DND-41 (cell line): ENCODE measurements at regions not wholly inside any gene's neighbourhood (a gene's known extent, or its start where the extent isn't known, plus 50 kb on each side); places are given as distances from the start of the nearest gene placed in this dataset.

ENCODE experiments used
- ATAC-seq: fragments of 200-7000 bp; cut with Tn5 transposase; 3 replicates; pipeline ENCODE4 v1.9.1; 2021; ENCODE audit warnings: low read depth; ENCODE audit not compliant: insufficient read depth
- DNase-seq: peaks from one replicate; pipeline ENCODE4 v3.0.0-alpha.2; 2020
- H2AFZ ChIP-seq: 2 replicates; pipeline ENCODE4 v1.6.0; 2012; ENCODE audit warnings: low read depth, low read length
- H3K27ac ChIP-seq: 2 replicates; pipeline ENCODE4 v1.5.1; 2012; ENCODE audit warnings: low read length, inconsistent platforms
- H3K27me3 ChIP-seq: fragments of 200-600 bp; sonication (generic); 2 replicates; pipeline ENCODE4 v1.6.0; 2012; ENCODE audit warnings: low read length, mild to moderate bottlenecking, inconsistent platforms; ENCODE audit not compliant: insufficient read depth, poor library complexity
- H3K36me3 ChIP-seq: 2 replicates; pipeline ENCODE4 v1.5.1; 2012; ENCODE audit warnings: low read length, inconsistent platforms; ENCODE audit not compliant: insufficient read depth
- H3K4me1 ChIP-seq: 2 replicates; pipeline ENCODE4 v1.5.1; 2012; ENCODE audit warnings: mild to moderate bottlenecking, low read length; ENCODE audit not compliant: insufficient read depth
- H3K4me2 ChIP-seq: 2 replicates; pipeline ENCODE4 v1.6.0; 2012; ENCODE audit warnings: mild to moderate bottlenecking, moderate library complexity, low read length, inconsistent platforms; ENCODE audit not compliant: insufficient read depth
- H3K4me3 ChIP-seq, 2 experiments: fragments of 200-600 bp in 1 of 2; shearing (Covaris generic) in 1 of 2; 2 replicates each; pipeline ENCODE4 v1.5.1; 2012 to 2016; ENCODE audit warnings: inconsistent platforms in 2 of 2, low read length in 2 of 2, mild to moderate bottlenecking in 2 of 2, low read depth in 1 of 2, moderate library complexity in 1 of 2
- H3K79me2 ChIP-seq: 2 replicates; pipeline ENCODE4 v1.6.0; 2012; ENCODE audit warnings: low read length, inconsistent platforms; ENCODE audit not compliant: insufficient read depth
- H3K9ac ChIP-seq: 2 replicates; pipeline ENCODE4 v1.6.0; 2012; ENCODE audit warnings: low read depth, mild to moderate bottlenecking, inconsistent platforms, low read length, moderate library complexity
- H3K9me3 ChIP-seq: 2 replicates; pipeline ENCODE4 v1.5.1; 2012; ENCODE audit warnings: low read length, moderate library complexity, mild to moderate bottlenecking, inconsistent platforms; ENCODE audit not compliant: insufficient read depth, severe bottlenecking
- H4K20me1 ChIP-seq: 2 replicates; pipeline ENCODE4 v1.6.0; 2012; ENCODE audit warnings: low read length; ENCODE audit not compliant: insufficient read depth
- EZH2 ChIP-seq: IDR thresholded peaks from 3 replicates; pipeline ENCODE4 v1.6.1; 2012; ENCODE audit warnings: borderline replicate concordance, low read depth, mild to moderate bottlenecking, moderate library complexity, low read length, inconsistent platforms; ENCODE audit not compliant: severe bottlenecking
- TF ChIP-seq, protein P1 (sequence below): IDR thresholded peaks from 2 replicates; pipeline ENCODE4 v1.5.1; 2012; ENCODE audit warnings: borderline replicate concordance, low read length, moderate library complexity, mild to moderate bottlenecking; ENCODE audit not compliant: poor library complexity, severe bottlenecking; ENCODE audit errors: extremely low read depth

DNA sequence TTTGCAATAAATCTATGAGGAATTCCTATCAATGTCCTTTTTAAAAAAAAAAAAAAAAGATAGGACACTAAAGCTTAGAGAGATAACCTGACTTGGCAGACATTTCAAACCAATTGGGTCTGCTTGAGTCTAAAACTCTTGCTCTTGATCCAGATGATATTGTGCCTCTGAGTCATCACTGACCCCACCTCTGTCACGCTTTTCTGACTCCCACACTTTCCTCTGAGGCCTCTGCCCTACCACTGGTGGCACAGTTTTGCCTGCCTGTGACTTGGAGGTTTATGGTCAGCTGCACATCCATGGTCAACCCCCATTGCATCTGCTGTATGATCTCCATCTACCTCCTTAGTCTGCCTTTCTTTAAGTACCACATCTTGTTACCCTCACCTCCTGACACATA, 328.7 kb downstream of the SPRY2 start:
- ATAC-seq, result no peak

GRCh38 chr13:80011448-80012212, 329.3 kb downstream of the SPRY2 start:
- ATAC-seq (no peak), DNase-seq (no peak)
- no peaks in the 10 kb centered on the region for H3K9me3 ChIP-seq
- H3K4me3 ChIP-seq, result no peak overlapping the region
- no peaks in the 10 kb centered on the region for H4K20me1 ChIP-seq
- H3K4me2 ChIP-seq, result no peak overlapping the region
- no peak overlapping the region for H2AFZ ChIP-seq
- no peak overlapping the region for H3K27ac ChIP-seq
- no peaks in the 10 kb centered on the region for H3K4me1 ChIP-seq
- H3K27me3 ChIP-seq, result peaks cover 3% of the 10 kb centered on the region
- H3K9ac ChIP-seq, result no peak overlapping the region
- TF ChIP-seq EZH2, result no peak
- TF ChIP-seq, protein P1, sequence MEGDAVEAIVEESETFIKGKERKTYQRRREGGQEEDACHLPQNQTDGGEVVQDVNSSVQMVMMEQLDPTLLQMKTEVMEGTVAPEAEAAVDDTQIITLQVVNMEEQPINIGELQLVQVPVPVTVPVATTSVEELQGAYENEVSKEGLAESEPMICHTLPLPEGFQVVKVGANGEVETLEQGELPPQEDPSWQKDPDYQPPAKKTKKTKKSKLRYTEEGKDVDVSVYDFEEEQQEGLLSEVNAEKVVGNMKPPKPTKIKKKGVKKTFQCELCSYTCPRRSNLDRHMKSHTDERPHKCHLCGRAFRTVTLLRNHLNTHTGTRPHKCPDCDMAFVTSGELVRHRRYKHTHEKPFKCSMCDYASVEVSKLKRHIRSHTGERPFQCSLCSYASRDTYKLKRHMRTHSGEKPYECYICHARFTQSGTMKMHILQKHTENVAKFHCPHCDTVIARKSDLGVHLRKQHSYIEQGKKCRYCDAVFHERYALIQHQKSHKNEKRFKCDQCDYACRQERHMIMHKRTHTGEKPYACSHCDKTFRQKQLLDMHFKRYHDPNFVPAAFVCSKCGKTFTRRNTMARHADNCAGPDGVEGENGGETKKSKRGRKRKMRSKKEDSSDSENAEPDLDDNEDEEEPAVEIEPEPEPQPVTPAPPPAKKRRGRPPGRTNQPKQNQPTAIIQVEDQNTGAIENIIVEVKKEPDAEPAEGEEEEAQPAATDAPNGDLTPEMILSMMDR, result no peak
- H3K79me2 ChIP-seq, result no peaks in the 10 kb centered on the region
- H3K36me3 ChIP-seq, result no peaks in the 10 kb centered on the region

More for the DNA sequence above, 328.7 kb downstream of the SPRY2 start:
- DNase-seq, result no peak
- H4K20me1 ChIP-seq, result no peaks in the 10 kb centered on the region
- H3K79me2 ChIP-seq, result no peaks in the 10 kb centered on the region
- H2AFZ ChIP-seq, result no peak overlapping the region
- H3K4me2 ChIP-seq, result no peak overlapping the region
- H3K36me3 ChIP-seq, result no peaks in the 10 kb centered on the region
- H3K9ac ChIP-seq, result no peak overlapping the region
- no peak overlapping the region for H3K4me3 ChIP-seq
- TF ChIP-seq EZH2, result no peak
- TF ChIP-seq, protein P1, result no peak
- H3K27me3 ChIP-seq, result peaks cover 3% of the 10 kb centered on the region
- H3K27ac ChIP-seq, result no peak overlapping the region
- no peaks in the 10 kb centered on the region for H3K9me3 ChIP-seq
- no peaks in the 10 kb centered on the region for H3K4me1 ChIP-seq

GRCh38 chr13:80010846-80011245, 330.1 kb downstream of the SPRY2 start:
- no peaks in the 10 kb centered on the region for H4K20me1 ChIP-seq
- no peak overlapping the region for H3K9ac ChIP-seq
- no peak overlapping the region for H2AFZ ChIP-seq
- no peak overlapping the region for H3K4me3 ChIP-seq
- no peaks in the 10 kb centered on the region for H3K79me2 ChIP-seq
- no peaks in the 10 kb centered on the region for H3K9me3 ChIP-seq
- H3K36me3 ChIP-seq, result no peaks in the 10 kb centered on the region
- no peak overlapping the region for H3K27ac ChIP-seq
- no peaks in the 10 kb centered on the region for H3K4me1 ChIP-seq
- H3K27me3 ChIP-seq, result peaks cover 3% of the 10 kb centered on the region
- TF ChIP-seq, protein P1, result no peak
- no peak for TF ChIP-seq EZH2
- no peak for ATAC-seq
- H3K4me2 ChIP-seq, result no peak overlapping the region
- no peak for DNase-seq
